Mucosa of descending colon (tissue), 3 donors: ENCODE measurements at regions not wholly inside any gene's neighbourhood (a gene's known extent, or its start where the extent isn't known, plus 50 kb on each side); places are given as distances from the start of the nearest gene placed in this dataset.

Experiments
- ATAC-seq: fragments of 200-7000 bp; cut with Tn5 transposase; one replicate; pipeline ENCODE4 v1.9.1; 2020; ENCODE audit warnings: mild to moderate bottlenecking, moderate library complexity
- DNase-seq, 3 donors: peaks; one replicate each; pipeline ENCODE4 v3.0.0-alpha.2; 2020
- H3K36me3 ChIP-seq: fragments of 200-600 bp; one replicate; pipeline ENCODE4 v1.8.0; 2021; ENCODE audit warnings: low read depth, mild to moderate bottlenecking
- H3K4me1 ChIP-seq: fragments of 200-600 bp; one replicate; pipeline ENCODE4 v1.8.0; 2021; ENCODE audit warnings: low read depth, mild to moderate bottlenecking
- H3K4me3 ChIP-seq: fragments of 200-600 bp; one replicate; pipeline ENCODE4 v1.8.0; 2021; ENCODE audit warnings: mild to moderate bottlenecking
- H3K9me3 ChIP-seq: fragments of 200-600 bp; one replicate; pipeline ENCODE4 v1.8.0; 2021; ENCODE audit warnings: mild to moderate bottlenecking
- CTCF ChIP-seq: fragments of 200-600 bp; IDR thresholded peaks from one replicate; pipeline ENCODE4 v1.8.0; 2022; ENCODE audit warnings: antibody characterized with exemption, mild to moderate bottlenecking
- intact Hi-C, 2 donors: fragments of 100-400 bp; cut with DNase I in 1 of 2; cut with micrococcal nuclease in 1 of 2; formaldehyde crosslinking; loops; one replicate each; pipeline versions ENCODE4 v1.11.0 to v1.11.1; 2022; cut with DNase I, micrococcal nuclease
- donor health status: DM: no; HTN: no; CAD: no; lungs with moderate emphysema.
- donor health status: DM: no; HTN: no; CAD: no.
- donor health status: DM: no; HTN: yes; CAD: no.

- TF ChIP-seq CTCF: no peak
- Histone ChIP-seq H3K4me3 (no peak overlapping the region), H3K9me3 (no peaks in the 10 kb centered on the region), H3K36me3 (no peaks in the 10 kb centered on the region), H3K4me1 (no peaks in the 10 kb centered on the region)
- no peak for ATAC-seq
- intact Hi-C loops: no loop called here
- no peak for DNase-seq
Measured at GRCh38 chr15:36110659-36110993, 468.8 kb upstream of the CDIN1 start.

GRCh38 chr15:36117296-36117787, 462.1 kb upstream of the CDIN1 start:
- ATAC-seq: no peak
- Histone ChIP-seq H3K4me3 (no peak overlapping the region), H3K36me3 (no peaks in the 10 kb centered on the region), H3K4me1 (no peaks in the 10 kb centered on the region), H3K9me3 (no peaks in the 10 kb centered on the region)
- no peak for TF ChIP-seq CTCF
- no peak for DNase-seq
- intact Hi-C loops: no loop called here

- no peak for DNase-seq
- no peaks in the 10 kb centered on the region for H3K9me3 ChIP-seq
- TF ChIP-seq CTCF: no peak
- no peaks in the 10 kb centered on the region for H3K36me3 ChIP-seq
- no peaks in the 10 kb centered on the region for H3K4me1 ChIP-seq
- no peak for ATAC-seq
- no peak overlapping the region for H3K4me3 ChIP-seq
- intact Hi-C loops: no loop called here
Measured at GRCh38 chr15:36126194-36126593, 453.2 kb upstream of the CDIN1 start.

GRCh38 chr15:36130641-36131310, 448.6 kb upstream of the CDIN1 start:
- ATAC-seq (no peak), DNase-seq (no peak)
- Histone ChIP-seq H3K9me3 (no peaks in the 10 kb centered on the region), H3K4me1 (no peaks in the 10 kb centered on the region), H3K4me3 (no peak overlapping the region), H3K36me3 (no peaks in the 10 kb centered on the region)
- intact Hi-C loops: no loop called here
- no peak for TF ChIP-seq CTCF

GRCh38 chr15:36133742-36134141, 445.7 kb upstream of the CDIN1 start:
- ATAC-seq (no peak), DNase-seq (no peak)
- Histone ChIP-seq H3K9me3 (no peaks in the 10 kb centered on the region), H3K4me1 (no peaks in the 10 kb centered on the region), H3K36me3 (no peaks in the 10 kb centered on the region), H3K4me3 (no peak overlapping the region)
- TF ChIP-seq CTCF: no peak
- intact Hi-C loops: no loop called here

- H3K9me3 ChIP-seq: peaks cover 3% of the 10 kb centered on the region
- no peaks in the 10 kb centered on the region for H3K4me1 ChIP-seq
- no peak overlapping the region for H3K4me3 ChIP-seq
- no peak for TF ChIP-seq CTCF
- DNase-seq (no peak), ATAC-seq (no peak)
- intact Hi-C loops: no loop called here
- no peaks in the 10 kb centered on the region for H3K36me3 ChIP-seq
Measured at GRCh38 chr15:36136049-36136448, 443.4 kb upstream of the CDIN1 start.
